Endothelial cell (in vitro differentiated cells): ENCODE measurements at regions not wholly inside any gene's neighbourhood (a gene's known extent, or its start where the extent isn't known, plus 50 kb on each side); places are given as distances from the start of the nearest gene placed in this dataset.

Source experiments
- DNase-seq: peaks from one replicate; pipeline ENCODE4 v3.0.0; 2021; ENCODE audit warnings: low spot score
- H3K27ac Mint-ChIP-seq: one replicate; pipeline ENCODE4 v1.8.0; 2021; ENCODE audit warnings: mixed read lengths, inconsistent platforms; ENCODE audit not compliant: unreplicated experiment
- H3K27me3 Mint-ChIP-seq: one replicate; pipeline ENCODE4 v1.8.0; 2021; ENCODE audit warnings: mild to moderate bottlenecking, moderate library complexity, mixed read lengths, inconsistent platforms; ENCODE audit not compliant: unreplicated experiment
- H3K36me3 Mint-ChIP-seq: one replicate; pipeline ENCODE4 v1.8.0; 2021; ENCODE audit warnings: mild to moderate bottlenecking, low read depth, mixed read lengths, inconsistent platforms; ENCODE audit not compliant: unreplicated experiment
- H3K4me1 Mint-ChIP-seq: one replicate; pipeline ENCODE4 v1.8.0; 2021; ENCODE audit warnings: mild to moderate bottlenecking, mixed read lengths, inconsistent platforms; ENCODE audit not compliant: unreplicated experiment
- H3K4me3 Mint-ChIP-seq: one replicate; pipeline ENCODE4 v1.8.0; 2021; ENCODE audit warnings: mild to moderate bottlenecking, mixed read lengths, inconsistent platforms; ENCODE audit not compliant: unreplicated experiment
- H3K9me3 Mint-ChIP-seq: one replicate; pipeline ENCODE4 v1.8.0; 2021; ENCODE audit warnings: mixed read lengths, inconsistent platforms; ENCODE audit not compliant: unreplicated experiment
- TF ChIP-seq, protein P1 (sequence below): fragments of 200-600 bp; sonication (generic); IDR thresholded peaks from one replicate; pipeline ENCODE4 v1.5.0; 2021; ENCODE audit warnings: antibody characterized with exemption; ENCODE audit not compliant: unreplicated experiment

DNA sequence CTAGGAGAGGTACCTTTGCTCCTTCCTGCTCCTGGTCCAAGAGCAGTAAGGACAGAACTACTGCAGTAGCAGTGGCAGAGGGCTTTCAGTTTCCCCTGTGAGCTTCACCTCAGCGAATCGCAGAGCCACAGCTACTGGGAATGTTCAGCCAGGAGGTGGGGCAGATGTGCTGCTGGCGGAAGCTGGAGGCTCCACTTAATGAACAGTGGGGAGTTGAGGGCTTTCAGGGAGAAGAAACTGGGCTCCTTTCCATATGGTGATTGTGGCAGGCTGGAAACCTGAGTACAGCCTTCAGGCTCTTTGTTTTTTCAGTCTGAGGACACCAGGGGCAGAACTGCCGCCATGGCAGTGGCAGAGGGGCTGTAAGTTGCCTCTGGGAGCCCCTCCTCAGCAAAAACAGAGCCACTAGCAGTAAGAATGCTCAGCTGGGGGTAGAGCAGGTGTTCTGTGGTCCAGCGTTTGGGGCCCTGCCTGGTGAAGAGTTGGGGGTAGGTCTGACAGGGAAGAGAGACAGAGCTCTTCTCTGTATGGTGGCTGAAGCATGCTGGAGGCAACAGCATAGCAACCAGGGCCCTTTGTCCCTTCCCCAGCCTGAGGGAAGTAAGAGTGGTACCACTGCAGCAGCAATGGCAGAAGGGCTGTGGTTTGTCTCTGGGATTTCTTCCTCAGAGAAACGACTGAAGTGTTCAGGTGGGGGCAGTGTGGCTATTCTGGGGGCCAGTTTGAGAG is 106.0 kb upstream of the GRXCR1 start:
- Mint-ChIP-seq H3K36me3 (no peaks in the 10 kb centered on the region), H3K4me1 (no peaks in the 10 kb centered on the region), H3K4me3 (no peak overlapping the region), H3K9me3 (no peaks in the 10 kb centered on the region), H3K27ac (no peak overlapping the region), H3K27me3 (no peaks in the 10 kb centered on the region)
- DNase-seq = no peak
- TF ChIP-seq, protein P1, sequence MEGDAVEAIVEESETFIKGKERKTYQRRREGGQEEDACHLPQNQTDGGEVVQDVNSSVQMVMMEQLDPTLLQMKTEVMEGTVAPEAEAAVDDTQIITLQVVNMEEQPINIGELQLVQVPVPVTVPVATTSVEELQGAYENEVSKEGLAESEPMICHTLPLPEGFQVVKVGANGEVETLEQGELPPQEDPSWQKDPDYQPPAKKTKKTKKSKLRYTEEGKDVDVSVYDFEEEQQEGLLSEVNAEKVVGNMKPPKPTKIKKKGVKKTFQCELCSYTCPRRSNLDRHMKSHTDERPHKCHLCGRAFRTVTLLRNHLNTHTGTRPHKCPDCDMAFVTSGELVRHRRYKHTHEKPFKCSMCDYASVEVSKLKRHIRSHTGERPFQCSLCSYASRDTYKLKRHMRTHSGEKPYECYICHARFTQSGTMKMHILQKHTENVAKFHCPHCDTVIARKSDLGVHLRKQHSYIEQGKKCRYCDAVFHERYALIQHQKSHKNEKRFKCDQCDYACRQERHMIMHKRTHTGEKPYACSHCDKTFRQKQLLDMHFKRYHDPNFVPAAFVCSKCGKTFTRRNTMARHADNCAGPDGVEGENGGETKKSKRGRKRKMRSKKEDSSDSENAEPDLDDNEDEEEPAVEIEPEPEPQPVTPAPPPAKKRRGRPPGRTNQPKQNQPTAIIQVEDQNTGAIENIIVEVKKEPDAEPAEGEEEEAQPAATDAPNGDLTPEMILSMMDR = no peak

DNA sequence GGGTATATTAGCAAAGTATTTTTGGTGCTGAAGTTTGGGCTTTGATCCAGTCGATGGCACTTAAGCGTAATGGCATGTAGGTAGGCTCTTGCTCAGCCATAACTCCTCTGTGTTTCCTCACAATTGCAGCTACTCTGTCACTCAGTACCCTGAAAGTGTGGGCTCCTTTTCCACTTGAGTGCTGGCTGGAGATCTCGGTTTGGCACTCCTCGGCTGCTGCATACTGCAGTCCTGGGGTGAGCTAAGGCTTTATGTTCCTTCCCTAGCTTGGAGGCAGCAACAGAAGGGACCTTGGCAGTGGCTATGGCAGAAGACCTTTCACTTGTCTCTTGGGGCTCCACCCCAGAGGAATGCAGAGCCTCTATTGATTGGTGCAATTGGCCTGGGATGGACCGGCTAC is 106.7 kb upstream of the GRXCR1 start:
- Mint-ChIP-seq H3K27me3 (no peaks in the 10 kb centered on the region), H3K4me3 (no peak overlapping the region), H3K36me3 (no peaks in the 10 kb centered on the region), H3K9me3 (no peaks in the 10 kb centered on the region), H3K4me1 (no peaks in the 10 kb centered on the region), H3K27ac (no peak overlapping the region)
- DNase-seq = no peak
- TF ChIP-seq, protein P1 = no peak

DNA sequence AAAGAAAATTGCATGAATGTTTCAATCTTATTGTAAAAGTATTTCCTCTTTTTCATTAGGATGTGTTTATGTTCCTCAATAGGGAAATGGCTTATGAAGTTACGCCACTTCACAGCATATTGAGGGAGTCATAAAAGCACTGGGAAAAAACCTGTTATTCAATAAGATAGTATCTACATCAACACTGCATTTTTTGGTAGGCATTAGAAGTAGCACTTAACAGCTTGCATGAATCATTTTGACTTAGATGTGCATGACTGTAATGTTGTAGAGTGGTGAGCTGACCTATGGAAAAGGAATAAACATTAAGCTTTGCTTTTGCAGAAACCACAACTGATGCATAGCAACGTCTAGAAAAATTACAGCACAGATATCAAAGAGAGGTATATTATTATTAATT is 111.2 kb upstream of the GRXCR1 start:
- Mint-ChIP-seq H3K27ac (no peak overlapping the region), H3K36me3 (no peaks in the 10 kb centered on the region), H3K4me1 (no peaks in the 10 kb centered on the region), H3K27me3 (no peaks in the 10 kb centered on the region), H3K4me3 (no peak overlapping the region), H3K9me3 (no peaks in the 10 kb centered on the region)
- TF ChIP-seq, protein P1 = no peak
- no peak for DNase-seq

DNA sequence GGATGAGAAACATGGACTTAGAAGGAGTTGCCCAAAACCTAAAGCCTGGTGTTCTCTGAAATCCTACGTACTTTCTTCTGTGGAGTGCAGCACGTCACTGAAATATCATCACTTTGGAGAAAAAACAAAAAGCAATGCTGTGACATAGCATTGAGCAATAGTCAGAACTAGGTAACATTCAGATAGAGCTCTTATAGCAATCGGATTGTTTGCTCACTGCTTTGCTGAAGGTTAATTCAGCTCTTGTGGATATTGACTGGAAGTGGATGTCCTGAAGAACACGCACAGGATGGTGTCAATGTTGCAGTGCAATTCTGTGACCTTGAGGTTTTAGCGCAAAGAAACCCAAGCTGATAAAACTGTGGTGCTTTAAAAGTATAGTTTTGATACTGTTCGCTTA is 114.2 kb upstream of the GRXCR1 start:
- Mint-ChIP-seq H3K27me3 (no peaks in the 10 kb centered on the region), H3K4me1 (no peaks in the 10 kb centered on the region), H3K4me3 (no peak overlapping the region), H3K9me3 (no peaks in the 10 kb centered on the region), H3K36me3 (no peaks in the 10 kb centered on the region), H3K27ac (no peak overlapping the region)
- TF ChIP-seq, protein P1 = no peak
- no peak for DNase-seq

DNA sequence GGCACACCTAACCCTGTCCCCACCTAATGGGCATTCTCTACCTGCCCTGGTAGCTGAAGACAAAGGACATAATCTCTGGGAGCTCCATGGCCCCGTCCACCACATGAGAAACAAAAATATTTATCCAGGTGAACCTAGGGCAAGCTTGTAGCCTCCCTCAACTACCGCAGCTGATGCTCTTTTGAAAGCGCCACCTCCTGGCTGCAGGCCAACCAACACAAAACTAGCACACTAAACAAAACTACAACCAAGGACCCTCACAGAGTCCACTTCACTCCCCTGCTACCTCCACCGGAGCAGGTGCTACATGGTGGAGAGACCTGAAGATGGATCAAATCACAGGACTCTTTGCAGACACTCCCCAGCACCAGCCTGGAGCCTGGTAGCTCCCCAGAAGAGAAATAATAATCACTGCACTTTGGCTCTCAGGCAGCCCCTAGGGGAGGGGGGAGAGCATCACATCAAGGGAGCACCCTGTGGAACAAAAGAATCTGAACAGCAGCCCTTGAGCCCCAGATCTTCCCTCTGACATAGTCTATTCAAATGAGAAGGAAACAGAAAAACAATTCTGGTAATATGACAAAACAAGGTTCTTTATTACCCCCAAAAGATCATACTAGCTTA is 111.3 kb upstream of the ATP8A1 start:
- H3K4me1 Mint-ChIP-seq = no peaks in the 10 kb centered on the region
- no peaks in the 10 kb centered on the region for H3K27me3 Mint-ChIP-seq
- TF ChIP-seq, protein P1 = peak; percentile 32
- H3K4me3 Mint-ChIP-seq = no peak overlapping the region
- peak; percentile 13 for DNase-seq
- no peak overlapping the region for H3K27ac Mint-ChIP-seq
- no peaks in the 10 kb centered on the region for H3K36me3 Mint-ChIP-seq
- H3K9me3 Mint-ChIP-seq = no peaks in the 10 kb centered on the region
